GM19239 (cell line): ENCODE measurements at regions not wholly inside any gene's neighbourhood (a gene's known extent, or its start where the extent isn't known, plus 50 kb on each side); places are given as distances from the start of the nearest gene placed in this dataset.

ENCODE experiments used
- DNase-seq: peaks from one replicate; pipeline ENCODE4 v3.0.0; 2011; ENCODE audit warnings: low spot score; ENCODE audit not compliant: insufficient read length
- FAIRE-seq: peaks from 2 replicates; lab custom pipeline; 2011; peaks lifted over from hg19 to GRCh38; lab: Jason Lieb, UNC

- FAIRE-seq (no peak), DNase-seq (no peak)
Observed at GRCh38 chrX:20653070-20653469, 386.4 kb upstream of the RPS6KA3 start.

- FAIRE-seq = no peak
- DNase-seq = no peak
Observed at GRCh38 chrX:20641954-20642353, 375.2 kb upstream of the RPS6KA3 start.

GRCh38 chrX:20639115-20639514, 372.4 kb upstream of the RPS6KA3 start:
- DNase-seq (no peak), FAIRE-seq (no peak)

GRCh38 chrX:20637351-20637750, 370.6 kb upstream of the RPS6KA3 start:
- no peak for DNase-seq
- no peak for FAIRE-seq

- DNase-seq = no peak
- FAIRE-seq = no peak
Observed at GRCh38 chrX:20633451-20633850, 366.7 kb upstream of the RPS6KA3 start.

- no peak for DNase-seq
- FAIRE-seq = peak; percentile 48
Observed at GRCh38 chrX:20623448-20623847, 356.7 kb upstream of the RPS6KA3 start.

GRCh38 chrX:20620306-20620705, 353.6 kb upstream of the RPS6KA3 start:
- no peak for FAIRE-seq
- no peak for DNase-seq

- no peak for FAIRE-seq
Observed at GRCh38 chrX:20609916-20610415, 343.3 kb upstream of the RPS6KA3 start.

GRCh38 chrX:20606831-20607230, 340.1 kb upstream of the RPS6KA3 start:
- DNase-seq (no peak), FAIRE-seq (no peak)

More at GRCh38 chrX:20609916-20610415, 343.3 kb upstream of the RPS6KA3 start:
- DNase-seq = no peak

- FAIRE-seq (no peak), DNase-seq (no peak)
Observed at GRCh38 chrX:20596856-20597255, 330.1 kb upstream of the RPS6KA3 start.

- FAIRE-seq (no peak), DNase-seq (no peak)
Observed at GRCh38 chrX:20595928-20596575, 329.3 kb upstream of the RPS6KA3 start.

- FAIRE-seq (no peak), DNase-seq (no peak)
Observed at GRCh38 chrX:20594985-20595384, 328.3 kb upstream of the RPS6KA3 start.

- DNase-seq (no peak), FAIRE-seq (no peak)
Observed at GRCh38 chrX:20593836-20594235, 327.1 kb upstream of the RPS6KA3 start.

- no peak for FAIRE-seq
- DNase-seq = no peak
Observed at GRCh38 chrX:20593402-20593801, 326.7 kb upstream of the RPS6KA3 start.

GRCh38 chrX:20591246-20591645, 324.5 kb upstream of the RPS6KA3 start:
- DNase-seq (no peak), FAIRE-seq (no peak)

GRCh38 chrX:20585782-20586181, 319.1 kb upstream of the RPS6KA3 start:
- FAIRE-seq (no peak), DNase-seq (no peak)

- DNase-seq (no peak), FAIRE-seq (no peak)
Observed at GRCh38 chrX:20571611-20572010, 304.9 kb upstream of the RPS6KA3 start.

GRCh38 chrX:20567108-20567507, 300.4 kb upstream of the RPS6KA3 start:
- FAIRE-seq (no peak), DNase-seq (no peak)

GRCh38 chrX:20547611-20548051, 280.9 kb upstream of the RPS6KA3 start:
- FAIRE-seq = peak; percentile 73
- no peak for DNase-seq

- no peak for DNase-seq
- no peak for FAIRE-seq
Observed at GRCh38 chrX:20545538-20545937, 278.8 kb upstream of the RPS6KA3 start.

GRCh38 chrX:20542072-20542471, 275.4 kb upstream of the RPS6KA3 start:
- FAIRE-seq = no peak

GRCh38 chrX:20538974-20539373, 272.3 kb upstream of the RPS6KA3 start:
- no peak for FAIRE-seq
- DNase-seq = no peak

More at GRCh38 chrX:20542072-20542471, 275.4 kb upstream of the RPS6KA3 start:
- no peak for DNase-seq
